ENCODE measurements at regions not wholly inside any gene's neighbourhood (a gene's known extent, or its start where the extent isn't known, plus 50 kb on each side); places are given as distances from the start of the nearest gene placed in this dataset.

DNA sequence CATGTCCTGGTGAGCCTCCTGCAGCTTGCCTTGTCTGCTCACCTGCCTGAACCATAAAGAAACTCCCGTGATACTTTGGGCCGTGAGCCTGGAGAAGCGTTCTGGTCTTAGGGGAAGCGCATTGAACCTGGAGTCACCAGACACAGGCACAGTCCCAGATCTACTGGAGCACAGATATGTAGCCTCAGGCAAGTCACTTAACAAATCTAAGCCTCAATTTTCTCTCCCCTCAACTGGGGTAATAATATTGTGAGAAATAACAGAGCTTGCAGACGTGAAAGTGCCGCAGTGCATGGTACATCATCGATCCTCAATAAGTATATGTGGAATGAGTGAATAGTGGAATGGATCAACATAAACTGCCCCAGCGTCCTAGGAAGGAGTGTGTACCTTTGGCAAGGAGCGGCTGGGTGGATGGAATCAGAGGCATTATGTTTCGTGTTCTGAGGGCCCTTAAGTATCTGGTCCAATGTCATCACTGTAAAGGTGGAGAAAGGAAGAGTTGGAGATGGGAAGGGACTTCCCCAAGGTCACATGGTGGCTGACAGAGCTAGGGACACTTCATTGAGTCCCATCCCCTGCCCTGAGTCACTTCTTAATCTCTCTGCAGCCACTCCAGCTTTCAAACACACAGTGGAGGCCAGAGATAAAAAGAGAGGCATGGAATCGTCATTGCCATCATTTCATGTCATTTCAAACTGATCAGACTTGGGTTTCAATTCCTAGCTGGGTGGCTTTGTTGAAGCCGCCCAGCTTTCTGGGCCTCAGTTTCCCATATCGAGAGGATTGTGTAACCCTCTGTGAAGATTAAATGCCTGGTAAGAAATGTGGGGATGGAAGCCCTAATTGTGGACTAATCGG lies 172.4 kb downstream of the DDX1 start:
- H3K27ac ChIP-seq: no peak overlapping the region

GRCh38 chr2:15764683-15765011 lies 173.0 kb downstream of the DDX1 start:
- no peak overlapping the region for H3K27ac ChIP-seq
- H3K27me3 ChIP-seq: no peaks in the 10 kb centered on the region
- no peak overlapping the region for H3K4me2 ChIP-seq

More for the DNA sequence above, 172.4 kb downstream of the DDX1 start:
- no peak overlapping the region for H3K4me3 ChIP-seq
- no peaks in the 10 kb centered on the region for H4K20me1 ChIP-seq
- TF ChIP-seq Cebpa-rat (IDR thresholded peaks at IDR 0.05): no peak
- 0 out of 20 replicates have a peak, but pooled peaks cover 0 to 5% (median 0%) of the 10 kb centered on the region in 10 experiments for H3K4me1 ChIP-seq
- no peaks in the 10 kb centered on the region for H3K27me3 ChIP-seq
- H3K36me3 ChIP-seq: no peaks in the 10 kb centered on the region
- H3K4me2 ChIP-seq: no peak overlapping the region
- no peak overlapping the region for H3K9ac ChIP-seq
- H3K9me3 ChIP-seq (replicated peaks in 1 of 11): no peaks in the 10 kb centered on the region

GRCh38 chr2:15765211-15765610 lies 173.5 kb downstream of the DDX1 start:
- H3K4me1 ChIP-seq: 0 out of 20 replicates have a peak, but pooled peaks cover 0 to 5% (median 0%) of the 10 kb centered on the region in 10 experiments
- H3K4me3 ChIP-seq: no peak overlapping the region
- no peak overlapping the region for H3K4me2 ChIP-seq
- no peak for TF ChIP-seq Cebpa-rat (IDR thresholded peaks at IDR 0.05)
- no peaks in the 10 kb centered on the region for H3K9me3 ChIP-seq (replicated peaks in 1 of 11)
- H3K27ac ChIP-seq: no peak overlapping the region
- no peaks in the 10 kb centered on the region for H4K20me1 ChIP-seq
- H3K27me3 ChIP-seq: no peaks in the 10 kb centered on the region
- H3K36me3 ChIP-seq: no peaks in the 10 kb centered on the region
- no peak overlapping the region for H3K9ac ChIP-seq

More at GRCh38 chr2:15764683-15765011, 173.0 kb downstream of the DDX1 start:
- no peak for TF ChIP-seq Cebpa-rat (IDR thresholded peaks at IDR 0.05)
- H3K36me3 ChIP-seq: no peaks in the 10 kb centered on the region
- H3K9me3 ChIP-seq (replicated peaks in 1 of 11): no peaks in the 10 kb centered on the region
- H3K4me3 ChIP-seq: no peak overlapping the region
- no peaks in the 10 kb centered on the region for H4K20me1 ChIP-seq
- H3K4me1 ChIP-seq: 0 out of 20 replicates have a peak, but pooled peaks cover 0 to 5% (median 0%) of the 10 kb centered on the region in 10 experiments
- H3K9ac ChIP-seq: no peak overlapping the region

DNA sequence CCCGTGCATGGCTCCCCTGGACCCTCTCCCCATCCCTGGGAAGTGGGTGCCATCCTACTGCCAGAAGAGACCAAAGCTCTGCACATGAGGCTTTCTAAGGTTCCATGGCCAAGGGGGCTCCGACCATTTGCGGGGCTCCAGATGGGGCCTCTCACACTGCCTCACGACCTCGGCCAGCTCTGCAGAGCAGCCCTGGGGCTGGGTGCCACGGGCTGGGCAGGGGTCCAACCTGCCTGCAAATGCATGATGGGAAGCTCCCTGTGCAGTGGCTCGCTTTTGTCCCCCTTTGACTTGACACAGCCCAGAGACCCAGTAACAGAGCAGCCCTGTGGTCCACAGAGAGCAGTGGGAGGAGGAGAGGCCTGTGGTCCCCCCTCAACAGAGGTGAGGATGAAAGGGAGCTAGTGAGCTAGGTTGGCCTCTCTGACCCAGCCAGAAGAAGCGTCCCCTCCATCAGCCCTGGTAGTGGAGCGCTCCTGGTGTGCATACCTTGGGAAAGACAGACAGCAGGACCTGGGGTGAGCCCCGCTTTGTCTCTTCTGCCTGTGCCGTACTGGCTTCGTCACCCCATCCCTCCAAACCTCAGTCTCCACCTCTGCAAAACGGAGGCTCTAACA lies 174.1 kb downstream of the DDX1 start:
- Histone ChIP-seq H3K27me3 (no peaks in the 10 kb centered on the region), H4K20me1 (no peaks in the 10 kb centered on the region), H3K9ac (no peak overlapping the region), H3K4me1 (0 out of 20 replicates have a peak, but pooled peaks cover 0 to 5% (median 0%) of the 10 kb centered on the region in 10 experiments), H3K9me3 (replicated peaks in 1 of 11) (no peaks in the 10 kb centered on the region), H3K36me3 (no peaks in the 10 kb centered on the region), H3K27ac (no peak overlapping the region), H3K4me2 (no peak overlapping the region), H3K4me3 (no peak overlapping the region)
- TF ChIP-seq Cebpa-rat (IDR thresholded peaks at IDR 0.05): no peak

- H3K9ac ChIP-seq: no peak overlapping the region
- H3K27me3 ChIP-seq: no peaks in the 10 kb centered on the region
- no peak overlapping the region for H3K27ac ChIP-seq
- H3K36me3 ChIP-seq: no peaks in the 10 kb centered on the region
- H4K20me1 ChIP-seq: no peaks in the 10 kb centered on the region
- no peaks in the 10 kb centered on the region for H3K9me3 ChIP-seq (replicated peaks in 1 of 11)
- H3K4me3 ChIP-seq: no peak overlapping the region
- H3K4me2 ChIP-seq: no peak overlapping the region
- H3K4me1 ChIP-seq: 0 out of 20 replicates have a peak, but pooled peaks cover 0 to 5% (median 0%) of the 10 kb centered on the region in 10 experiments
- TF ChIP-seq Cebpa-rat (IDR thresholded peaks at IDR 0.05): no peak
Measured at GRCh38 chr2:15766303-15766861, 174.0 kb upstream of the MYCN start.

GRCh38 chr2:15766911-15767597 lies 173.3 kb upstream of the MYCN start:
- Histone ChIP-seq H3K9ac (no peak overlapping the region), H3K36me3 (no peaks in the 10 kb centered on the region), H3K27me3 (no peaks in the 10 kb centered on the region), H3K27ac (no peak overlapping the region), H4K20me1 (no peaks in the 10 kb centered on the region), H3K4me1 (0 out of 20 replicates have a peak, but pooled peaks cover 0 to 5% (median 0%) of the 10 kb centered on the region in 10 experiments), H3K4me2 (no peak overlapping the region), H3K4me3 (no peak overlapping the region), H3K9me3 (replicated peaks in 1 of 11) (no peaks in the 10 kb centered on the region)
- no peak for TF ChIP-seq Cebpa-rat (IDR thresholded peaks at IDR 0.05)

- Histone ChIP-seq H3K36me3 (no peaks in the 10 kb centered on the region), H4K20me1 (no peaks in the 10 kb centered on the region), H3K4me2 (no peak overlapping the region), H3K9me3 (replicated peaks in 1 of 11) (no peaks in the 10 kb centered on the region), H3K27me3 (no peaks in the 10 kb centered on the region), H3K4me1 (0 out of 20 replicates have a peak, but pooled peaks cover 0 to 5% (median 0%) of the 10 kb centered on the region in 10 experiments), H3K9ac (no peak overlapping the region), H3K27ac (no peak overlapping the region), H3K4me3 (no peak overlapping the region)
- TF ChIP-seq Cebpa-rat (IDR thresholded peaks at IDR 0.05): no peak
Measured at GRCh38 chr2:15767679-15768078, 172.7 kb upstream of the MYCN start.

- Histone ChIP-seq H3K27me3 (no peaks in the 10 kb centered on the region), H3K27ac (no peak overlapping the region), H3K36me3 (no peaks in the 10 kb centered on the region), H3K9ac (no peak overlapping the region), H3K9me3 (replicated peaks in 1 of 11) (no peaks in the 10 kb centered on the region), H4K20me1 (no peaks in the 10 kb centered on the region), H3K4me1 (0 out of 20 replicates have a peak, but pooled peaks cover 0 to 4% (median 0%) of the 10 kb centered on the region in 10 experiments), H3K4me2 (no peak overlapping the region), H3K4me3 (no peak overlapping the region)
- TF ChIP-seq Cebpa-rat (IDR thresholded peaks at IDR 0.05): no peak
Measured at GRCh38 chr2:15768142-15768541, 172.2 kb upstream of the MYCN start.

- Histone ChIP-seq H3K27me3 (no peaks in the 10 kb centered on the region), H3K4me3 (no peak overlapping the region), H3K4me2 (no peak overlapping the region), H3K9ac (no peak overlapping the region), H3K9me3 (replicated peaks in 1 of 11) (no peaks in the 10 kb centered on the region), H3K4me1 (no peaks in the 10 kb centered on the region), H3K36me3 (no peaks in the 10 kb centered on the region), H3K27ac (no peak overlapping the region), H4K20me1 (no peaks in the 10 kb centered on the region)
- TF ChIP-seq Cebpa-rat (IDR thresholded peaks at IDR 0.05): no peak
Measured at GRCh38 chr2:15768615-15769014, 171.7 kb upstream of the MYCN start.
